RWPE2 (cell line): ENCODE measurements at regions not wholly inside any gene's neighbourhood (a gene's known extent, or its start where the extent isn't known, plus 50 kb on each side); places are given as distances from the start of the nearest gene placed in this dataset.

Experiments used
- ATAC-seq: fragments of 200-7000 bp; cut with Tn5 transposase; 3 replicates; pipeline ENCODE4 v1.9.1; 2021; ENCODE audit warnings: low read depth
- DNase-seq: peaks from one replicate; pipeline ENCODE4 v3.0.0-alpha.2; 2020; ENCODE audit warnings: low spot score
- H3K27ac ChIP-seq: fragments of 450-650 bp; 2 replicates; pipeline ENCODE4 v1.5.1; 2017; ENCODE audit warnings: mild to moderate bottlenecking; ENCODE audit not compliant: poor library complexity, severe bottlenecking
- H3K27me3 ChIP-seq: fragments of 250-450 bp; sonication (Bioruptor Pico); 2 replicates; pipeline ENCODE4 v1.5.1; 2021; ENCODE audit warnings: mild to moderate bottlenecking, moderate library complexity; ENCODE audit not compliant: insufficient read depth, poor library complexity, severe bottlenecking
- H3K36me3 ChIP-seq: fragments of 250-450 bp; sonication (Bioruptor Pico); 2 replicates; pipeline ENCODE4 v1.5.1; 2020; ENCODE audit warnings: low read depth, mild to moderate bottlenecking, moderate library complexity
- H3K4me1 ChIP-seq: fragments of 250-450 bp; sonication (Bioruptor Pico); 2 replicates; pipeline ENCODE4 v1.5.1; 2021; ENCODE audit warnings: mild to moderate bottlenecking, moderate library complexity; ENCODE audit not compliant: insufficient read depth, poor library complexity, severe bottlenecking
- H3K4me3 ChIP-seq: fragments of 250-450 bp; sonication (Bioruptor Pico); 2 replicates; pipeline ENCODE4 v1.5.1; 2021; ENCODE audit warnings: mild to moderate bottlenecking, moderate library complexity; ENCODE audit not compliant: severe bottlenecking
- H3K9me3 ChIP-seq: fragments of 250-450 bp; sonication (Bioruptor Pico); 2 replicates; pipeline ENCODE4 v1.5.1; 2021; ENCODE audit warnings: mild to moderate bottlenecking, moderate library complexity; ENCODE audit not compliant: severe bottlenecking
- CTCF ChIP-seq: fragments of 450-650 bp; IDR thresholded peaks from one replicate; pipeline ENCODE4 v1.5.1; 2017; ENCODE audit warnings: mild to moderate bottlenecking, moderate library complexity; ENCODE audit not compliant: poor library complexity, severe bottlenecking

- Histone ChIP-seq H3K36me3 (no peaks in the 10 kb centered on the region), H3K4me1 (no peaks in the 10 kb centered on the region), H3K27ac (no peak overlapping the region), H3K4me3 (no peak overlapping the region), H3K9me3 (no peaks in the 10 kb centered on the region), H3K27me3 (no peaks in the 10 kb centered on the region)
- TF ChIP-seq CTCF = no peak
- DNase-seq (no peak), ATAC-seq (no peak)
These were observed 349.3 kb upstream of the CDH2 start for GRCh38 chr18:28526196-28526595.

- no peak overlapping the region for H3K27ac ChIP-seq
- H3K36me3 ChIP-seq = no peaks in the 10 kb centered on the region
- TF ChIP-seq CTCF = no peak
- H3K4me3 ChIP-seq = no peak overlapping the region
- no peaks in the 10 kb centered on the region for H3K4me1 ChIP-seq
- ATAC-seq = no peak
- no peaks in the 10 kb centered on the region for H3K27me3 ChIP-seq
- DNase-seq = no peak
- no peaks in the 10 kb centered on the region for H3K9me3 ChIP-seq
These were observed 347.0 kb upstream of the CDH2 start for GRCh38 chr18:28523758-28524475.

- Histone ChIP-seq H3K27me3 (no peaks in the 10 kb centered on the region), H3K4me3 (no peak overlapping the region), H3K9me3 (no peaks in the 10 kb centered on the region), H3K36me3 (no peaks in the 10 kb centered on the region), H3K4me1 (no peaks in the 10 kb centered on the region), H3K27ac (no peak overlapping the region)
- no peak for ATAC-seq
- no peak for DNase-seq
- TF ChIP-seq CTCF = no peak
These were observed 345.3 kb upstream of the CDH2 start for GRCh38 chr18:28522236-28522635.

GRCh38 chr18:28519997-28520396 lies 343.1 kb upstream of the CDH2 start:
- no peak for TF ChIP-seq CTCF
- ATAC-seq (no peak), DNase-seq (no peak)
- Histone ChIP-seq H3K27ac (no peak overlapping the region), H3K4me1 (no peaks in the 10 kb centered on the region), H3K4me3 (no peak overlapping the region), H3K9me3 (no peaks in the 10 kb centered on the region), H3K27me3 (no peaks in the 10 kb centered on the region), H3K36me3 (no peaks in the 10 kb centered on the region)

- Histone ChIP-seq H3K9me3 (no peaks in the 10 kb centered on the region), H3K27ac (no peak overlapping the region), H3K36me3 (no peaks in the 10 kb centered on the region), H3K4me1 (peaks cover 9% of the 10 kb centered on the region), H3K27me3 (no peaks in the 10 kb centered on the region), H3K4me3 (no peak overlapping the region)
- DNase-seq (no peak), ATAC-seq (no peak)
- TF ChIP-seq CTCF = no peak
These were observed 337.8 kb upstream of the CDH2 start for GRCh38 chr18:28514699-28515098.
